Thyroid gland (tissue), 4 donors: ENCODE measurements at regions not wholly inside any gene's neighbourhood (a gene's known extent, or its start where the extent isn't known, plus 50 kb on each side); places are given as distances from the start of the nearest gene placed in this dataset.
"Not testable (repeated sequence)": the region's sequence is repeated elsewhere in the genome, so short reads cannot be mapped to it uniquely, and the experiment has no call there.

Source experiments
- DNase-seq, 2 donors: peaks; one replicate each; pipeline ENCODE4 v3.0.0-alpha.2; 2019
- H3K27ac ChIP-seq, 3 donors: fragments of 200-600 bp; sonication (generic); 1 replicate in 2 of 3; 2 replicates in 1 of 3; pipeline ENCODE4 v1.5.1; 2016 to 2019; ENCODE audit warnings: mild to moderate bottlenecking in 1 of 3, moderate library complexity in 1 of 3
- H3K27me3 ChIP-seq: fragments of 200-600 bp; sonication (generic); one replicate; pipeline ENCODE4 v1.5.1; 2019
- H3K36me3 ChIP-seq, 2 donors: fragments of 200-600 bp; sonication (generic); one replicate each; pipeline ENCODE4 v1.5.1; 2016 to 2019
- H3K4me1 ChIP-seq, 2 donors: fragments of 200-600 bp; sonication (generic); one replicate each; pipeline ENCODE4 v1.5.1; 2017 to 2019
- H3K4me3 ChIP-seq, 3 donors: fragments of 200-600 bp; sonication (generic); replicated peaks in 1 of 3; 1 replicate in 2 of 3; 2 replicates in 1 of 3; pipeline ENCODE4 v1.5.1; 2016; ENCODE audit warnings: mild to moderate bottlenecking in 1 of 3
- H3K9me3 ChIP-seq: fragments of 200-600 bp; sonication (generic); one replicate; pipeline ENCODE4 v1.5.1; 2017
- POLR2A ChIP-seq, 2 donors: fragments of 450-650 bp; IDR thresholded peaks; one replicate each; pipeline ENCODE4 v1.6.1; 2017; ENCODE audit warnings: antibody characterized with exemption in 2 of 2, mild to moderate bottlenecking in 2 of 2, moderate library complexity in 1 of 2
- WGBS, 2 donors: methylation state at CpG; one replicate each; pipeline ENCODE4 v1.1.5; 2017; 5-methylcytosine and 5-hydroxymethylcytosine counted together
- intact Hi-C: fragments of 100-400 bp; cut with DNase I; formaldehyde crosslinking; loops from one replicate; pipeline ENCODE4 v1.15.1; 2023
- TF ChIP-seq, protein P1 (sequence below), 6 experiments: fragments of 200-600 bp in 3 of 6; fragments of 450-650 bp in 3 of 6; sonication (generic) in 3 of 6; IDR thresholded peaks; one replicate each; pipeline ENCODE4 v1.5.1; 2016 to 2019; ENCODE audit warnings: antibody characterized with exemption in 6 of 6, mild to moderate bottlenecking in 2 of 6, inconsistent platforms in 1 of 6, moderate library complexity in 1 of 6

DNA sequence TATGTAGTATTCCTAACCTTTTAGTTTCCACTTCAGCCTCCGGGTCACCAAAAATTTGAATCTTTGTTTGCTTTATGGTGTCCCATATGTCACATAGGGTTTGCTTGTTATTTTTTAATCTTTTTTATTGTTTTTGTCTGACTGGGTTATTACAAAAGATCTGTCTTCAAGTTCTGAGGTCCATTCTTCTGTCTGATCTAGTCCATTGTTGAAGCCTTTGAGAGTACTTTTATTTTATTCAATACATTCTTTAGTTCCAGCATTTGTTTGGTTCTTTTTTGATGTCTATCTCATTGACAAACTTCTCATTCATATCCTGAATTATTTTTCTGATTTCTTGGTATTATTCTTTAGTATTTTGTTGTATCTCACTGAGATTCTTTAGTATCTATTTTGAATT lies 99.8 kb downstream of the GPR65 start:
- H3K9me3 ChIP-seq: no peaks in the 10 kb centered on the region
- H3K4me3 ChIP-seq: no peak overlapping the region
- intact Hi-C loops: no loop called here
- H3K27ac ChIP-seq: no peak overlapping the region
- 95 to 98% methylated on average over 1 of the region's 1 CpG for WGBS, 2 donors
- peaks cover 4% of the 10 kb centered on the region for H3K27me3 ChIP-seq
- TF ChIP-seq, protein P1, sequence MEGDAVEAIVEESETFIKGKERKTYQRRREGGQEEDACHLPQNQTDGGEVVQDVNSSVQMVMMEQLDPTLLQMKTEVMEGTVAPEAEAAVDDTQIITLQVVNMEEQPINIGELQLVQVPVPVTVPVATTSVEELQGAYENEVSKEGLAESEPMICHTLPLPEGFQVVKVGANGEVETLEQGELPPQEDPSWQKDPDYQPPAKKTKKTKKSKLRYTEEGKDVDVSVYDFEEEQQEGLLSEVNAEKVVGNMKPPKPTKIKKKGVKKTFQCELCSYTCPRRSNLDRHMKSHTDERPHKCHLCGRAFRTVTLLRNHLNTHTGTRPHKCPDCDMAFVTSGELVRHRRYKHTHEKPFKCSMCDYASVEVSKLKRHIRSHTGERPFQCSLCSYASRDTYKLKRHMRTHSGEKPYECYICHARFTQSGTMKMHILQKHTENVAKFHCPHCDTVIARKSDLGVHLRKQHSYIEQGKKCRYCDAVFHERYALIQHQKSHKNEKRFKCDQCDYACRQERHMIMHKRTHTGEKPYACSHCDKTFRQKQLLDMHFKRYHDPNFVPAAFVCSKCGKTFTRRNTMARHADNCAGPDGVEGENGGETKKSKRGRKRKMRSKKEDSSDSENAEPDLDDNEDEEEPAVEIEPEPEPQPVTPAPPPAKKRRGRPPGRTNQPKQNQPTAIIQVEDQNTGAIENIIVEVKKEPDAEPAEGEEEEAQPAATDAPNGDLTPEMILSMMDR (IDR thresholded peaks at IDR 0.05): no peak
- TF ChIP-seq POLR2A (IDR thresholded peaks at IDR 0.05): no peak
- H3K4me1 ChIP-seq: no peaks in the 10 kb centered on the region
- no peak for DNase-seq
- H3K36me3 ChIP-seq: no peaks in the 10 kb centered on the region

DNA sequence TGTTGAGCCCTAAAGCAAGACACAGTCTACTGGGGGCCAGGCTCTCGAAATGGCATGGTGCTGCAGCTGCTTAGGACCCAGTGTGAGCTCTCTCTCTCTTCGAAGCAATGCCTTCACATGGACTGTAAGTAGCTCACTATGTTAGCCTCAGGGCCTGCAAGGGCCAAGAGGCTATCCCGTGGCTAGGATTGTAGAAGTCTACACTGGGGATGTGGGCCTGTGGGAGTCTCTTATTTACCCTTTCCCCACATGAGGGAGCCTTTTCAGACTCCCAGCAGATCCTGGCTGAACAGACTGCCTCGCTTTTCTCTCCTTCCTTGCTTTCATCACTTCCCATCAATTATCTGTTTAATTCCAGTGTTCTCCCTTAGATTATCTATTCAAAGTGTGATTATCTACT lies 101.4 kb downstream of the GPR65 start:
- intact Hi-C loops: no loop called here
- H3K27me3 ChIP-seq: peaks cover 4% of the 10 kb centered on the region
- no peaks in the 10 kb centered on the region for H3K4me1 ChIP-seq
- no peak overlapping the region for H3K4me3 ChIP-seq
- 80% methylated on average over 3 to 4 of the region's 4 CpGs for WGBS, 2 donors
- no peak for DNase-seq
- TF ChIP-seq, protein P1 (IDR thresholded peaks at IDR 0.05): no peak
- TF ChIP-seq POLR2A (IDR thresholded peaks at IDR 0.05): no peak
- no peaks in the 10 kb centered on the region for H3K36me3 ChIP-seq
- no peaks in the 10 kb centered on the region for H3K9me3 ChIP-seq
- H3K27ac ChIP-seq: no peak overlapping the region

DNA sequence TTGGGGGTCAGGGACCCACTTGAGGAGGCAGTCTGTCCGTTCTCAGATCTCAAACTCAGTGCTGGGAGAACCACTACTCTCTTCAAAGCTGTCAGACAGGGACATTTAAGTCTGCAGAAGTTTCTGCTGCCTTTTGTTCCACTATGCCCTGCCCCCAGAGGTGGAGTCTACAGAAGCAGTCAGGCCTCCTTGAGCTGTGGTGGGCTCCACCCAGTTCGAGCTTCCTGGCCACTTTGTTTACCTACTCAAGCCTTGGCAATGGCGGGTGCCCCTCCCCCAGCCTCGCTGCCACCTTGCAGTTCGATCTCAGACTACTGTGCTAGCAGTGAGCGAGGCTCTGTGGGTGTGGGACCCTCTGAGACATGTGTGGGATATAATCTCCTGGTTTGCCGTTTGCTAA lies 122.7 kb downstream of the GPR65 start:
- H3K4me3 ChIP-seq, DNase-seq, H3K4me1 ChIP-seq, H3K27me3 ChIP-seq, H3K9me3 ChIP-seq, H3K36me3 ChIP-seq, H3K27ac ChIP-seq, intact Hi-C loops: not testable (repeated sequence)
- 70 to 81% methylated on average over 7 of the region's 7 CpGs for WGBS, 2 donors

DNA sequence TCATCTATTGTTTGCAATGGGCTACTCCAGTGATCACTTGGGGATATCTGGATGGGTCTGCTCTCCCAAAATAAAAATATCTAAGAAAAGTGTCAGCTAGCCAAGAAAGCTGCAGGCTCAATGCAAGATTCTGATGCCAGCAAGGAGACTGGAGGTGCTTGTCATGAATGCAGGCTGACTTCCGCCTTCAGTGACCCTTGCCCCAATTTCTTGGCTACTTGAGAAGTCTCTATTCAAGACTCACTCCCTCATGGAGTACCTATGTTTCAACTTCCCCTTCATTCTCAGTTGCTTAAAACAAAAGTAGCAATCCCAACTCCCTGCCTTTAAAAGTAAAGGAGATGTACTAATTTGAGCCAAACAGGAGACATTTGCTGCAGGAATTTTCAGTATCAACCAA lies 123.9 kb downstream of the GPR65 start:
- no peak overlapping the region for H3K27ac ChIP-seq
- no peak for TF ChIP-seq POLR2A (IDR thresholded peaks at IDR 0.05)
- TF ChIP-seq, protein P1 (IDR thresholded peaks at IDR 0.05): no peak
- no peaks in the 10 kb centered on the region for H3K27me3 ChIP-seq
- H3K9me3 ChIP-seq: no peaks in the 10 kb centered on the region
- no peaks in the 10 kb centered on the region for H3K36me3 ChIP-seq
- WGBS, 2 donors: 16 to 67% methylated on average over 1 of the region's 1 CpG
- intact Hi-C loops: no loop called here
- peaks cover 0 to 3% of the 10 kb centered on the region in 2 donors for H3K4me1 ChIP-seq
- H3K4me3 ChIP-seq: no peak overlapping the region
- DNase-seq: peak; percentile 17 to 27

GRCh38 chr14:88129306-88130056 lies 124.5 kb downstream of the GPR65 start:
- intact Hi-C loops: no loop called here
- WGBS, 2 donors: 38 to 47% methylated on average over 2 of the region's 2 CpGs
- Histone ChIP-seq H3K27ac (no peak overlapping the region), H3K36me3 (no peaks in the 10 kb centered on the region), H3K4me1 (peaks cover 0 to 3% of the 10 kb centered on the region in 2 donors), H3K9me3 (no peaks in the 10 kb centered on the region), H3K27me3 (no peaks in the 10 kb centered on the region), H3K4me3 (no peak overlapping the region)
- TF ChIP-seq, protein P1 (IDR thresholded peaks at IDR 0.05): no peak
- no peak for TF ChIP-seq POLR2A (IDR thresholded peaks at IDR 0.05)
- DNase-seq: no peak
